DND-41 (cell line): ENCODE measurements at regions not wholly inside any gene's neighbourhood (a gene's known extent, or its start where the extent isn't known, plus 50 kb on each side); places are given as distances from the start of the nearest gene placed in this dataset.

Source experiments
- ATAC-seq: fragments of 200-7000 bp; cut with Tn5 transposase; 3 replicates; pipeline ENCODE4 v1.9.1; 2021; ENCODE audit warnings: low read depth; ENCODE audit not compliant: insufficient read depth
- DNase-seq: peaks from one replicate; pipeline ENCODE4 v3.0.0-alpha.2; 2020
- H2AFZ ChIP-seq: 2 replicates; pipeline ENCODE4 v1.6.0; 2012; ENCODE audit warnings: low read depth, low read length
- H3K27ac ChIP-seq: 2 replicates; pipeline ENCODE4 v1.5.1; 2012; ENCODE audit warnings: low read length, inconsistent platforms
- H3K27me3 ChIP-seq: fragments of 200-600 bp; sonication (generic); 2 replicates; pipeline ENCODE4 v1.6.0; 2012; ENCODE audit warnings: low read length, mild to moderate bottlenecking, inconsistent platforms; ENCODE audit not compliant: insufficient read depth, poor library complexity
- H3K36me3 ChIP-seq: 2 replicates; pipeline ENCODE4 v1.5.1; 2012; ENCODE audit warnings: low read length, inconsistent platforms; ENCODE audit not compliant: insufficient read depth
- H3K4me1 ChIP-seq: 2 replicates; pipeline ENCODE4 v1.5.1; 2012; ENCODE audit warnings: mild to moderate bottlenecking, low read length; ENCODE audit not compliant: insufficient read depth
- H3K4me2 ChIP-seq: 2 replicates; pipeline ENCODE4 v1.6.0; 2012; ENCODE audit warnings: mild to moderate bottlenecking, moderate library complexity, low read length, inconsistent platforms; ENCODE audit not compliant: insufficient read depth
- H3K4me3 ChIP-seq, 2 experiments: fragments of 200-600 bp in 1 of 2; shearing (Covaris generic) in 1 of 2; 2 replicates each; pipeline ENCODE4 v1.5.1; 2012 to 2016; ENCODE audit warnings: inconsistent platforms in 2 of 2, low read length in 2 of 2, mild to moderate bottlenecking in 2 of 2, low read depth in 1 of 2, moderate library complexity in 1 of 2
- H3K79me2 ChIP-seq: 2 replicates; pipeline ENCODE4 v1.6.0; 2012; ENCODE audit warnings: low read length, inconsistent platforms; ENCODE audit not compliant: insufficient read depth
- H3K9ac ChIP-seq: 2 replicates; pipeline ENCODE4 v1.6.0; 2012; ENCODE audit warnings: low read depth, mild to moderate bottlenecking, inconsistent platforms, low read length, moderate library complexity
- H3K9me3 ChIP-seq: 2 replicates; pipeline ENCODE4 v1.5.1; 2012; ENCODE audit warnings: low read length, moderate library complexity, mild to moderate bottlenecking, inconsistent platforms; ENCODE audit not compliant: insufficient read depth, severe bottlenecking
- H4K20me1 ChIP-seq: 2 replicates; pipeline ENCODE4 v1.6.0; 2012; ENCODE audit warnings: low read length; ENCODE audit not compliant: insufficient read depth
- EZH2 ChIP-seq: IDR thresholded peaks from 3 replicates; pipeline ENCODE4 v1.6.1; 2012; ENCODE audit warnings: borderline replicate concordance, low read depth, mild to moderate bottlenecking, moderate library complexity, low read length, inconsistent platforms; ENCODE audit not compliant: severe bottlenecking
- TF ChIP-seq, protein P1 (sequence below): IDR thresholded peaks from 2 replicates; pipeline ENCODE4 v1.5.1; 2012; ENCODE audit warnings: borderline replicate concordance, low read length, moderate library complexity, mild to moderate bottlenecking; ENCODE audit not compliant: poor library complexity, severe bottlenecking; ENCODE audit errors: extremely low read depth

GRCh38 chr18:41466436-41467160, 488.4 kb upstream of the PIK3C3 start:
- ATAC-seq (no peak), DNase-seq (no peak)
- TF ChIP-seq, protein P1, sequence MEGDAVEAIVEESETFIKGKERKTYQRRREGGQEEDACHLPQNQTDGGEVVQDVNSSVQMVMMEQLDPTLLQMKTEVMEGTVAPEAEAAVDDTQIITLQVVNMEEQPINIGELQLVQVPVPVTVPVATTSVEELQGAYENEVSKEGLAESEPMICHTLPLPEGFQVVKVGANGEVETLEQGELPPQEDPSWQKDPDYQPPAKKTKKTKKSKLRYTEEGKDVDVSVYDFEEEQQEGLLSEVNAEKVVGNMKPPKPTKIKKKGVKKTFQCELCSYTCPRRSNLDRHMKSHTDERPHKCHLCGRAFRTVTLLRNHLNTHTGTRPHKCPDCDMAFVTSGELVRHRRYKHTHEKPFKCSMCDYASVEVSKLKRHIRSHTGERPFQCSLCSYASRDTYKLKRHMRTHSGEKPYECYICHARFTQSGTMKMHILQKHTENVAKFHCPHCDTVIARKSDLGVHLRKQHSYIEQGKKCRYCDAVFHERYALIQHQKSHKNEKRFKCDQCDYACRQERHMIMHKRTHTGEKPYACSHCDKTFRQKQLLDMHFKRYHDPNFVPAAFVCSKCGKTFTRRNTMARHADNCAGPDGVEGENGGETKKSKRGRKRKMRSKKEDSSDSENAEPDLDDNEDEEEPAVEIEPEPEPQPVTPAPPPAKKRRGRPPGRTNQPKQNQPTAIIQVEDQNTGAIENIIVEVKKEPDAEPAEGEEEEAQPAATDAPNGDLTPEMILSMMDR: no peak
- TF ChIP-seq EZH2: no peak
- Histone ChIP-seq H3K36me3 (no peaks in the 10 kb centered on the region), H2AFZ (no peak overlapping the region), H3K27me3 (no peaks in the 10 kb centered on the region), H3K9me3 (no peaks in the 10 kb centered on the region), H3K4me1 (no peaks in the 10 kb centered on the region), H3K4me2 (no peak overlapping the region), H4K20me1 (no peaks in the 10 kb centered on the region), H3K27ac (no peak overlapping the region), H3K9ac (no peak overlapping the region), H3K79me2 (no peaks in the 10 kb centered on the region), H3K4me3 (no peak overlapping the region)

DNA sequence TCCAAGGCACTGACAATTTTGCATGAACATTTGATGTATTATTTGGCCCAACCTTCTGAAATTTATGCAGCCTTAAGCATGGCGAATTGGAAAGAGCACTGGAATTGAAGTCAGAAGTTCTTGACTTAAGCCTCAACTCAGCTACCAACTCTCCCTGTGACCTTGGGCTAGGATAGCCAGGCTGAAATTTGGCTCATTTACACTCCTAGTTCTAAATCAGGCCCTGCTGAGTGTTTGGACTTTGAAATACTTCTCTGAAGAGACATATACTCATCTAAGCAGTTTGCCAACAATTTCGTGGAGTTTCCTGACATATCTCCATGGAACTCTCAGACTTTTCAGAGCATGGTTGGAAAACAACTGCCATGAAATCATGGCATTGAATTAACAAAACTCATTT, 489.6 kb upstream of the PIK3C3 start:
- Histone ChIP-seq H3K4me2 (no peak overlapping the region), H3K36me3 (no peaks in the 10 kb centered on the region), H3K9me3 (no peaks in the 10 kb centered on the region), H3K4me1 (no peaks in the 10 kb centered on the region), H2AFZ (no peak overlapping the region), H3K4me3 (no peak overlapping the region), H3K27me3 (no peaks in the 10 kb centered on the region), H3K79me2 (no peaks in the 10 kb centered on the region), H4K20me1 (no peaks in the 10 kb centered on the region), H3K9ac (no peak overlapping the region), H3K27ac (no peak overlapping the region)
- ATAC-seq (no peak), DNase-seq (no peak)
- TF ChIP-seq, protein P1: no peak
- TF ChIP-seq EZH2: no peak

GRCh38 chr18:41464278-41464677, 490.8 kb upstream of the PIK3C3 start:
- no peaks in the 10 kb centered on the region for H4K20me1 ChIP-seq
- H3K9me3 ChIP-seq: no peaks in the 10 kb centered on the region
- no peaks in the 10 kb centered on the region for H3K4me1 ChIP-seq
- no peaks in the 10 kb centered on the region for H3K79me2 ChIP-seq
- DNase-seq: no peak
- ATAC-seq: no peak
- H3K4me3 ChIP-seq: no peak overlapping the region
- H3K27me3 ChIP-seq: no peaks in the 10 kb centered on the region
- no peak overlapping the region for H3K27ac ChIP-seq
- H3K36me3 ChIP-seq: no peaks in the 10 kb centered on the region
- no peak overlapping the region for H3K4me2 ChIP-seq
- TF ChIP-seq, protein P1: no peak
- TF ChIP-seq EZH2: no peak
- no peak overlapping the region for H3K9ac ChIP-seq
- no peak overlapping the region for H2AFZ ChIP-seq

DNA sequence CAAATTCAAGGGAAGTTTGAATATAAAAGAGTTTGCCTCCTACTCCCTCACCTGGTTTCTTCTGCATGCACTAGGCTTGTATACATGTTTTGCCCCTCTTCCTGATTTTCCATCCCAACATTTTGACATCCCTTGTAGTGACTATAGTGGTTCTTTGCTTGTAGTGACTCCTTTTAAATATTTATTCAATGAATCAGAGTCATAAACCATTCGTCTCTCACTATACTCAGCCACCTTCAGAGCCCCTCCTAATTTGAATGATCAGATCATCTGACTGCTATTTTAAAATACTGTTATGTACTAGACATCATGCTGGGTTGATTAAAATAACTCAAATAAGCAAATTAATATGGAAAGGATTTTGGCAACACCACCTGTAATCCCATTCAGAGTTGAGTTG, 492.1 kb upstream of the PIK3C3 start:
- Histone ChIP-seq H3K4me1 (no peaks in the 10 kb centered on the region), H3K27me3 (no peaks in the 10 kb centered on the region), H3K4me2 (no peak overlapping the region), H3K4me3 (no peak overlapping the region), H3K36me3 (no peaks in the 10 kb centered on the region), H3K9me3 (no peaks in the 10 kb centered on the region), H4K20me1 (no peaks in the 10 kb centered on the region), H3K79me2 (no peaks in the 10 kb centered on the region), H3K27ac (no peak overlapping the region), H2AFZ (no peak overlapping the region), H3K9ac (no peak overlapping the region)
- no peak for DNase-seq
- ATAC-seq: no peak
- TF ChIP-seq, protein P1: no peak
- no peak for TF ChIP-seq EZH2
